Adrenal gland (tissue), 5 donors: ENCODE measurements at regions not wholly inside any gene's neighbourhood (a gene's known extent, or its start where the extent isn't known, plus 50 kb on each side); places are given as distances from the start of the nearest gene placed in this dataset.

Experiments
- CTCF ChIP-seq, 6 experiments: fragments of 450-650 bp in 4 of 6; fragments of 200-600 bp in 2 of 6; sonication (generic) in 1 of 6; IDR thresholded peaks; 1 replicate in 5 of 6; 2 replicates in 1 of 6; pipeline versions ENCODE4 v1.5.1 to v1.8.0; 2016 to 2021; ENCODE audit warnings: antibody characterized with exemption in 6 of 6, mild to moderate bottlenecking in 2 of 6, moderate library complexity in 1 of 6
- POLR2A ChIP-seq, 2 donors: fragments of 450-650 bp; IDR thresholded peaks; one replicate each; pipeline ENCODE4 v1.6.1; 2017; ENCODE audit warnings: antibody characterized with exemption in 2 of 2, mild to moderate bottlenecking in 2 of 2, moderate library complexity in 1 of 2
- donor health status: DM: no; HTN: no; CAD: no.

GRCh38 chr2:139293992-139294548 lies 513.9 kb upstream of the NXPH2 start:
- TF ChIP-seq CTCF (IDR thresholded peaks at IDR 0.05): no peak
- no peak for TF ChIP-seq POLR2A (IDR thresholded peaks at IDR 0.05)
